Spleen (tissue), 3 donors: ENCODE measurements at regions not wholly inside any gene's neighbourhood (a gene's known extent, or its start where the extent isn't known, plus 50 kb on each side); places are given as distances from the start of the nearest gene placed in this dataset.

Experiments
- POLR2A ChIP-seq, 3 donors: fragments of 450-650 bp; IDR thresholded peaks; one replicate each; pipeline ENCODE4 v1.5.1; 2017; ENCODE audit warnings: antibody characterized with exemption in 3 of 3, mild to moderate bottlenecking in 1 of 3
- POLR2AphosphoS5 ChIP-seq, 3 donors: sonication (generic); formaldehyde crosslinking; IDR thresholded peaks; one replicate each; pipeline ENCODE4 v1.5.1; 2017; ENCODE audit warnings: antibody characterized with exemption in 3 of 3

GRCh38 chr14:101481557-101481956 is 79.7 kb upstream of the DIO3 start:
- no peak for TF ChIP-seq POLR2AphosphoS5 (IDR thresholded peaks at IDR 0.05)
- no peak for TF ChIP-seq POLR2A (IDR thresholded peaks at IDR 0.05)
